GM12892 (cell line): ENCODE measurements at regions not wholly inside any gene's neighbourhood (a gene's known extent, or its start where the extent isn't known, plus 50 kb on each side); places are given as distances from the start of the nearest gene placed in this dataset.

Experiments used
- DNase-seq: peaks from one replicate; pipeline ENCODE4 v3.0.0; 2011; ENCODE audit not compliant: insufficient read length
- FAIRE-seq: peaks from 2 replicates; lab custom pipeline; 2011; peaks lifted over from hg19 to GRCh38; lab: Jason Lieb, UNC
- POLR2A ChIP-seq: IDR thresholded peaks from 2 replicates; pipeline ENCODE4 v1.6.1; 2011; ENCODE audit warnings: low read depth, low read length, control low read depth
- POLR2AphosphoS5 ChIP-seq: IDR thresholded peaks from 2 replicates; pipeline ENCODE4 v1.6.1; 2011; ENCODE audit warnings: low read depth, low read length, control low read depth
- TAF1 ChIP-seq: IDR thresholded peaks from 2 replicates; pipeline ENCODE4 v1.6.1; 2011; ENCODE audit warnings: low read depth, mild to moderate bottlenecking, control low read depth, low read length, borderline replicate concordance

DNA sequence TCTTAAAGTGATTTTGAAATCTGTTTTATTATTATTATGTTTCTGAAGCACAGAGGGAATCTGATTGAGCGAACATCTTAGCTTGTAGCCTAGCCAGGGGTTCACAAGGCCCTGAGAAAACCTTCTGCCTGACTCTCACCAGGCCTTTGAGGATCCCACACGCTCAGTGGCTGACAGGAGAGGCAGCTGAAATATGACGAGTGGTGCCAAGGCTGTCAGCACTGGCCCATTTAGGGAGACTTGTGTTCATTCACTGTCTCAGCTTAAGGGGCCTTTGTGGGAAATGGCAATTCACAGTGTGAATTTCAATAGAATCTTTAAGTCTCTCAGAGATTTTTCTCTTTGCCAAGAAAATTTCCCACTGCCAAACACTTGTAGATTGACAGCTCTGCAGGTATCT is 770.9 kb downstream of the TUSC7 start:
- DNase-seq (no peak), FAIRE-seq (no peak)
- no peak for TF ChIP-seq POLR2AphosphoS5
- TF ChIP-seq TAF1, result no peak
- no peak for TF ChIP-seq POLR2A

GRCh38 chr3:117480972-117481371 is 771.4 kb downstream of the TUSC7 start:
- FAIRE-seq, result no peak
- TF ChIP-seq POLR2AphosphoS5 (no peak), POLR2A (no peak)
- no peak for DNase-seq

DNA sequence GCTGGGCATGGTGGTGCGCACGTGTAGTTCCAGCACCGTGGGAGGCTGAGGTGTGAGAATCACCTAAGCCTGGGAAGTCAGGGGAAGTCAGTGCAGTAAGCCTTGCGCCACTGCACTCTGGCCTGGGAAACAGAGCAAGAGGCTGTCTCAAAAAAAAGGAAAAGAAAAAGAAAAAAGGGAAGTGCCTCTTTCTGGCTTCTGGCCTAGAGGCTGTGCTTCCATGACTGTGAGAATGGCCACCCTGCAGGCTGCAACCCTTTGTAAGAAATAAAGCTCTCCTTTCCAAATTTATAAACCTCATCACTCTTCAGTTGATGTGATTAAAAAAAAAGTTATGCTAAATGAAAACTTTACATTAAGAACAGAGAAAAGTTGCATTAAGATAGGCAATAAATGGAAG is 774.3 kb downstream of the TUSC7 start:
- TF ChIP-seq TAF1 (no peak), POLR2A (no peak), POLR2AphosphoS5 (no peak)
- DNase-seq (no peak), FAIRE-seq (no peak)

GRCh38 chr3:117485841-117486240 is 776.3 kb downstream of the TUSC7 start:
- DNase-seq, result no peak
- no peak for FAIRE-seq
- TF ChIP-seq POLR2A (no peak), TAF1 (no peak), POLR2AphosphoS5 (no peak)

DNA sequence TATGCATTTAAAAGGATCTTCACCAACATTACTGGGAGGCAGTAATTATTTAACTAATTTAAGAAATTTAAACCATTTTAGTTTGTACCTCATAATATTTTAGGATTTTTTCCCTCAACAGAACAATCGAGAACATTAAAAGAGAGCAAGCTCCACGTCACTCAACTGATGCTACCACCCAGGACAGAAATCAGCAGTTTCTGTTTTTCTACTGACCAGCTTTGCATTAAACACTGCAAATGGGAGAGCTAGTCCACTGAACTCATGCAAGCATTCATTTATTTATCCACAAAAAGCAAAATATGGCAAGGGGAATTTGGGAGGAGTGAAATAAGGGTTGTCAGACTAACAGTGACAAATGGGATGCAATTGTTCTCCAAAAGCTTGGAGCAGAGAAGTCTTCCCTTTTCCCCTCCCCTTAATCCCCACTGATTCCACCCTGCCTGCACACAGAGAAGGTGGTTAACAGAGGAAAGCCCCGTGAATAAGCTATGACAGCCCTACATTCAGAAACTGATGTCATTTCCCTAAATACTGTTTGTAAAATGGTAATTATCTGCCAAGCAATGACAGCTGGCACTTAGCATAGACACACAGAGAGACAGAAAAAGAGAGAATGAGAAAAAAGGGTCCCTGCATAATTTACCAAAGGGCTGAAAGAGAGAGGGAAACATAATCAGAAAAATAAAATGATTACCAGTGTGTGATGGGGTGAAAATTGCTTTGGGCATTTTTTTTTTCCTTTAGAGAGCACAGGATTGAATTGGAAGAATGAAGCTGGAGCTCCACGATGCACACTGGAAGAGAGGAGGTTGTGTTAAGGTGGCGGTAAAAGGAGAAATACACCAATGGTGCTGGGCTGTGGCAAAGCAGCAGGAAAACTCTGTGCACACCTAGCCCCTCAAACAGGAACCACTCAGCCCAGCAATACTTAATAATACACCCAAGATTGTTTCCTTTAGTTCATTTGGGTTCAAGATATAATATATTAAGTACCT is 777.4 kb downstream of the TUSC7 start:
- DNase-seq (no peak), FAIRE-seq (peak; percentile 81)
- TF ChIP-seq POLR2AphosphoS5 (no peak), POLR2A (no peak), TAF1 (no peak)

GRCh38 chr3:117488983-117489382 is 779.4 kb downstream of the TUSC7 start:
- TF ChIP-seq POLR2AphosphoS5 (no peak), TAF1 (no peak), POLR2A (no peak)
- DNase-seq (no peak), FAIRE-seq (no peak)

DNA sequence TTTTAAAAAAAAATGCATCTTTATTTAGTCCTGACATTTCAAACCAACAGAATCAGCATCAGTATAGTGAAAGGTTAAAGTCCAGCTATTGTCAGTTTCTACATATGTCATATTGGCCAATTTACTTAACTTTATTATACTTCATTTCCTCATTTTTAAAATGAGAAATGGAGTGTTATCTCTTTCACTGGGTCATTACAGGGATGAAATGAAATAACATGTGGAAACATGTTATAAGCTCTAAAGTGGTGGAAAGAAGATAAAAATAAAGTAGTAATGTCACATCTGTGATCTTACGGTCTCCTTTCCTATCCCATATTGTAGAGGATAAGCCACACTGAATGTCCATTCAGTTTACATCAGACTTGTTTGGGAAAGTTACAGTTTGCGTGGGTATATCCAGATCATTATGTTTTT is 780.1 kb downstream of the TUSC7 start:
- TF ChIP-seq POLR2A (no peak), POLR2AphosphoS5 (no peak), TAF1 (no peak)
- FAIRE-seq (no peak), DNase-seq (no peak)

DNA sequence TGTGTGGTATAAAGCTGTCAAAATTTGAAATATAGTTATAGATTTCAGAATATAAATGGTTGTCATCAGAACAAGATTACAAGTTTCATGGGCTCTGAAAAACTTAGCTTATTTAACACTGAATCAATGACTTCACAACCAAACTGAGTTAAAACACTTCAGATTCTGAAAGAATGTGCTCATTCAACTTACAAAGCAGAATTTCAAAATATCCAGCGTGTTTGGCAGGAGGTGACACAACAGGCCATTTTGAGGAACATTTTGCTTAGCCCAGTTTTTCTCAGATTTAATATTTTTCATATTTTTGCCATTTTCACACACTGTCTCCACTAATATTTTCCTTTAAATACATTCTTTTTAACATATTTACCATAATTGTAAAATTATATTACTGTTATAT is 781.1 kb downstream of the TUSC7 start:
- no peak for DNase-seq
- TF ChIP-seq POLR2AphosphoS5 (no peak), TAF1 (no peak), POLR2A (no peak)
- FAIRE-seq, result no peak

DNA sequence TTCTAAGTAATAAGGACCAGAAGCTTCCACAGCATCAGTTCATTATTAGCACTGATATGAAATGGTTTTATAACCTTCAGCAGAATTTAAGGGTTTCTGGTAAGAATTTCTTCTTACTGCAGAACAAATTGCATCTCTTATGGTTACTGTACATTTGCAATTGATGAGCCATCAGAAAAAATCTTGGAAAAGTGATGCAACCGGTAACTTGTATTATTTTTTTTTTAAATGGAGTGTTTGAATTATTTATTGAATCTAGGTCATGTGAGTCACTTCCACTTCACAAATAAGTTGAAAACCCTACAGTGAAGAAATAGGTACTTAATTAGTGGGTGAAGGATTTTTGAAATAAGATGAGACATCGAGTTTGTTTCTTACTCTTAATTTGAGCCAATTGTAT is 786.0 kb downstream of the TUSC7 start:
- DNase-seq (no peak), FAIRE-seq (no peak)
- TF ChIP-seq POLR2AphosphoS5 (no peak), TAF1 (no peak), POLR2A (no peak)

GRCh38 chr3:117499189-117499870 is 789.8 kb downstream of the TUSC7 start:
- FAIRE-seq (no peak), DNase-seq (no peak)
- TF ChIP-seq TAF1 (no peak), POLR2A (no peak), POLR2AphosphoS5 (no peak)

DNA sequence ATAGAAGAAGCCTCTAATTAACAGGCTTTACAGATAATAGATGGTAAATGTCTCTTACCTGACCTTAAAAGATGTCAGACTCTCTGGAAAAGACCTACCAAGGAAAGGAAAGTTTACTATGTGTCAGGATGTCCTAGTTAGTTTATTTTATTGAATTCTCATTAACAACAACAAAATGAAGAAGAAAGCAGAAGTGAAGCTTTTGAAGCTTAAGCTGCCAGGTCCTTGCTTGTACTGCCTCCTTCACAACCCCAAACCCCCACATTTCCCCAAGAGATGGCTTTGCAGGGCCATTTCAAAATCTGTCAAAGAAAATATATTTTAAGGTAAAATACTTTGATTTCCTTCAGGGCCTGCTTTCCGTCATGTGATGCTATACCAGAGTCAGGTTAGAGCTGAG is 798.4 kb downstream of the TUSC7 start:
- DNase-seq (no peak), FAIRE-seq (no peak)
- no peak for TF ChIP-seq TAF1
- no peak for TF ChIP-seq POLR2AphosphoS5
- TF ChIP-seq POLR2A, result no peak
